ENCODE measurements at regions not wholly inside any gene's neighbourhood (a gene's known extent, or its start where the extent isn't known, plus 50 kb on each side); places are given as distances from the start of the nearest gene placed in this dataset.
A peak's percentile ranks its signal among the peaks of the same experiment; 100 is the strongest.
"Not testable (repeated sequence)": the region's sequence is repeated elsewhere in the genome, so short reads cannot be mapped to it uniquely, and the experiment has no call there.

DNA sequence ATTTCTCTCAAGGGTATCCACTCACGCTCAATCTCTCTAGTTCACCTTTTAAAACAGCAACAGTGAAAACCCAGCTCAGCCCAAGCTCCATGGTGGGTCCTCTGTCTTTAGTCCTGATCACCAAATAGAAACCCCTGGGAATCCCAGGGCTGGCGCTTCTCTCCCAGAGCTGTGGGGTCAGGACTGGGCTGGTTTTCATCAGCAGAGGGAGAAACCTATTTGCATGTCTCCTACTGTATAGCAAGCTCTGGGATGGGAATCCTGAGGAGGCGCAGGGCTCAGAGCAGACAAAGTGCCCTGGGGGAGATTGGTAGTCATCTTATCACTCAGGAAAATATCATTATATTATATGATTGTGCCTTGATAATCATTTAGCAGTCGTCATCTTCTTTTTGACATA is 843.1 kb downstream of the TMEM121 start:
- H2AFZ ChIP-seq (ENCODE audit: low read length); H3K27ac ChIP-seq (ENCODE audit: extremely low read length, insufficient read depth, low read length); H3K27me3 ChIP-seq (ENCODE audit: control insufficient read depth in 1 of 2, insufficient read depth in 2 of 2, low read length in 2 of 2); H4K20me1 ChIP-seq (ENCODE audit: insufficient read depth, low read length); intact Hi-C loops (cut with micrococcal nuclease; ENCODE audit: unreplicated experiment); H3K79me2 ChIP-seq (ENCODE audit: insufficient read depth, low read length); BruUV-seq (replicated peaks); H3K4me3 ChIP-seq (replicated peaks in 1 of 3; ENCODE audit: insufficient read depth in 1 of 3, low read depth in 2 of 3, low read length in 3 of 3); H3K9me3 ChIP-seq (ENCODE audit: low read length); CTCF ChIA-PET (ENCODE audit: low intra/inter-chr PET ratio, low total read pairs); H3K4me2 ChIP-seq (ENCODE audit: low read depth, low read length); H3K36me3 ChIP-seq (replicated peaks in 1 of 2; ENCODE audit: control insufficient read depth in 1 of 2, insufficient read depth in 2 of 2, low read length in 2 of 2); in situ Hi-C loops (cut with HindIII; ENCODE audit: extremely low pct_ligation_motif_present, low pct_unique_long_range_greater_than_20kb); FAIRE-seq; H3K4me1 ChIP-seq (ENCODE audit: insufficient read depth, low read length); DNase-seq (ENCODE audit: low spot score); POLR2A ChIA-PET; H3K9ac ChIP-seq (ENCODE audit: insufficient read depth, low read depth, low read length); ATAC-seq: not testable (repeated sequence)
- WGBS (ENCODE audit: low lambda C conversion rate), result 0% methylated on average over 3 of the region's 4 CpGs

DNA sequence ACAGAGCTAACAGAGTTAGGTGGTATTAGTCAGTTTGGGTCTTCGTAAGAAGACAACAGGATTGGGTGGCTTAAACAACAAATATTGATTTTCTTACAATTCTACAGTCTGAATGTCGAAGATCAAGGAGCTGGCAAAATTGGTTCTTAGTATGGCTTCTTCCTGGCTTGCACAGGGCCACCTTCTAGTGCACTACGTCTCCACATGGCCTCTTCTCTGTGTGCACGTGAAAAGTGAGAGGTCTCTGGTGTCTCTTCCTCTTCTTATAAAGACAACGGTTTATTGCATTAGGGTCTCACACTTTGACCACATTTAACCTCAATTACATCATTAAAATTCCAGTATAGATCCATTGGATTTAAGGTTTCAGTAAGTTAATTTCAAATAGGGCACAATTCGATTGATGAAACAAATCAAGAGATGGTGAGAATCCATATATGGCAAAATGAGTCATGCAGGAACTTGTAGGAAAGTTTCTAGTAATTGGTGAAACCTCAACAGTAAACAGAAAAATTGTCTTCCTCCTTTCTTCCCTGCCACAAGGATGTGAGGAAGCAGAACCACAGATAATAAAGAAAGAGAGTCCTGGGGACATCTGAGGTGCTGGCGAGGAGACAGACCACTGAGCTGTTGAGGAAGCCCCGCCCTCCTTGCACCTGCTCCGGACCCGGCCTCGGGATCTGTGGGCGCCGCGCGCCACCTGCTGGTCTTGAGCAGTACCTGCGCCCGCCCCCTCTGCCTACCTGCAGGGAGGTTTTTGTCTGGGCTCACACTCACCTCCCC is 846.7 kb downstream of the TMEM121 start:
- WGBS (ENCODE audit: low lambda C conversion rate), result 5% methylated on average over 15 of the region's 17 CpGs
- POLR2A ChIA-PET, result no interaction called here
- BruUV-seq (replicated peaks), result no TSS peak
- peak; percentile 94 for ATAC-seq
- Histone ChIP-seq H2AFZ (ENCODE audit: low read length) (no peak overlapping the region), H4K20me1 (ENCODE audit: insufficient read depth, low read length) (no peaks in the 10 kb centered on the region), H3K4me1 (ENCODE audit: insufficient read depth, low read length) (no peaks in the 10 kb centered on the region), H3K27ac (ENCODE audit: extremely low read length, insufficient read depth, low read length) (no peak overlapping the region), H3K9me3 (ENCODE audit: low read length) (no peaks in the 10 kb centered on the region), H3K27me3 (ENCODE audit: control insufficient read depth in 1 of 2, insufficient read depth in 2 of 2, low read length in 2 of 2) (peaks cover 0 to 2% of the 10 kb centered on the region in 2 experiments; a peak in 1 of 5 replicates), H3K4me3 (replicated peaks in 1 of 3; ENCODE audit: insufficient read depth in 1 of 3, low read depth in 2 of 3, low read length in 3 of 3) (no peak overlapping the region), H3K36me3 (replicated peaks in 1 of 2; ENCODE audit: control insufficient read depth in 1 of 2, insufficient read depth in 2 of 2, low read length in 2 of 2) (no peaks in the 10 kb centered on the region), H3K4me2 (ENCODE audit: low read depth, low read length) (no peak overlapping the region), H3K79me2 (ENCODE audit: insufficient read depth, low read length) (no peaks in the 10 kb centered on the region), H3K9ac (ENCODE audit: insufficient read depth, low read depth, low read length) (no peak overlapping the region)
- FAIRE-seq, result no peak
- CTCF ChIA-PET (ENCODE audit: low intra/inter-chr PET ratio, low total read pairs), result no interaction called here
- in situ Hi-C loops (cut with HindIII; ENCODE audit: extremely low pct_ligation_motif_present, low pct_unique_long_range_greater_than_20kb), result no loop called here
- intact Hi-C loops (cut with micrococcal nuclease; ENCODE audit: unreplicated experiment), result no loop called here
- DNase-seq (ENCODE audit: low spot score), result peak; percentile 42
- no peak for TF ChIP-seq THYN1 (CRISPR knock-in tag; IDR thresholded peaks at IDR 0.05; ENCODE audit: borderline replicate concordance, low read depth)
- TF ChIP-seq XRCC5 (optimal IDR thresholded peaks at IDR 0.05; ENCODE audit: low read length), result peak; percentile 56
- no peak for TF ChIP-seq ZNF383 (CRISPR knock-in tag; IDR thresholded peaks at IDR 0.05; ENCODE audit: borderline replicate concordance)
- peak; percentile 55 for TF ChIP-seq STAG1 (CRISPR knock-in tag; IDR thresholded peaks at IDR 0.05)
- 0 out of 2 replicates have a peak, but pooled peaks have one; percentile 60 for TF ChIP-seq SNAI1 (CRISPR knock-in tag; IDR thresholded peaks at IDR 0.05; ENCODE audit: borderline replicate concordance)
- peak; percentile 23; the same call in 1 of the 2 replicates for TF ChIP-seq ZNF891 (CRISPR knock-in tag; IDR thresholded peaks at IDR 0.05)
- TF ChIP-seq RAD21 (CRISPR knock-in tag; IDR thresholded peaks at IDR 0.05), result 0 out of 2 replicates have a peak, but pooled peaks have one; percentile 42
- TF ChIP-seq, protein P1, sequence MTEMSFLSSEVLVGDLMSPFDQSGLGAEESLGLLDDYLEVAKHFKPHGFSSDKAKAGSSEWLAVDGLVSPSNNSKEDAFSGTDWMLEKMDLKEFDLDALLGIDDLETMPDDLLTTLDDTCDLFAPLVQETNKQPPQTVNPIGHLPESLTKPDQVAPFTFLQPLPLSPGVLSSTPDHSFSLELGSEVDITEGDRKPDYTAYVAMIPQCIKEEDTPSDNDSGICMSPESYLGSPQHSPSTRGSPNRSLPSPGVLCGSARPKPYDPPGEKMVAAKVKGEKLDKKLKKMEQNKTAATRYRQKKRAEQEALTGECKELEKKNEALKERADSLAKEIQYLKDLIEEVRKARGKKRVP (CRISPR knock-in tag; IDR thresholded peaks at IDR 0.05), result no peak
- peak; percentile 46 for TF ChIP-seq RBM39 (IDR thresholded peaks at IDR 0.05; ENCODE audit: low read depth, low read length, poor library complexity, severe bottlenecking)
- no peak for TF ChIP-seq SYNCRIP (IDR thresholded peaks at IDR 0.05; ENCODE audit: insufficient read depth, low read depth, low read length)
- 0 out of 2 replicates have a peak, but pooled peaks have one; percentile 38 for TF ChIP-seq KDM2A (CRISPR knock-in tag; IDR thresholded peaks at IDR 0.05; ENCODE audit: borderline replicate concordance, low read depth)
- TF ChIP-seq, protein P2, sequence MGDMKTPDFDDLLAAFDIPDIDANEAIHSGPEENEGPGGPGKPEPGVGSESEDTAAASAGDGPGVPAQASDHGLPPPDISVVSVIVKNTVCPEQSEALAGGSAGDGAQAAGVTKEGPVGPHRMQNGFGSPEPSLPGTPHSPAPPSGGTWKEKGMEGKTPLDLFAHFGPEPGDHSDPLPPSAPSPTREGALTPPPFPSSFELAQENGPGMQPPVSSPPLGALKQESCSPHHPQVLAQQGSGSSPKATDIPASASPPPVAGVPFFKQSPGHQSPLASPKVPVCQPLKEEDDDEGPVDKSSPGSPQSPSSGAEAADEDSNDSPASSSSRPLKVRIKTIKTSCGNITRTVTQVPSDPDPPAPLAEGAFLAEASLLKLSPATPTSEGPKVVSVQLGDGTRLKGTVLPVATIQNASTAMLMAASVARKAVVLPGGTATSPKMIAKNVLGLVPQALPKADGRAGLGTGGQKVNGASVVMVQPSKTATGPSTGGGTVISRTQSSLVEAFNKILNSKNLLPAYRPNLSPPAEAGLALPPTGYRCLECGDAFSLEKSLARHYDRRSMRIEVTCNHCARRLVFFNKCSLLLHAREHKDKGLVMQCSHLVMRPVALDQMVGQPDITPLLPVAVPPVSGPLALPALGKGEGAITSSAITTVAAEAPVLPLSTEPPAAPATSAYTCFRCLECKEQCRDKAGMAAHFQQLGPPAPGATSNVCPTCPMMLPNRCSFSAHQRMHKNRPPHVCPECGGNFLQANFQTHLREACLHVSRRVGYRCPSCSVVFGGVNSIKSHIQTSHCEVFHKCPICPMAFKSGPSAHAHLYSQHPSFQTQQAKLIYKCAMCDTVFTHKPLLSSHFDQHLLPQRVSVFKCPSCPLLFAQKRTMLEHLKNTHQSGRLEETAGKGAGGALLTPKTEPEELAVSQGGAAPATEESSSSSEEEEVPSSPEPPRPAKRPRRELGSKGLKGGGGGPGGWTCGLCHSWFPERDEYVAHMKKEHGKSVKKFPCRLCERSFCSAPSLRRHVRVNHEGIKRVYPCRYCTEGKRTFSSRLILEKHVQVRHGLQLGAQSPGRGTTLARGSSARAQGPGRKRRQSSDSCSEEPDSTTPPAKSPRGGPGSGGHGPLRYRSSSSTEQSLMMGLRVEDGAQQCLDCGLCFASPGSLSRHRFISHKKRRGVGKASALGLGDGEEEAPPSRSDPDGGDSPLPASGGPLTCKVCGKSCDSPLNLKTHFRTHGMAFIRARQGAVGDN (CRISPR knock-in tag; IDR thresholded peaks at IDR 0.05), result 0 out of 2 replicates have a peak, but pooled peaks have one; percentile 17

Data from HepG2 (cell line).